Glomerular visceral epithelial cell (primary cell): ENCODE measurements at regions not wholly inside any gene's neighbourhood (a gene's known extent, or its start where the extent isn't known, plus 50 kb on each side); places are given as distances from the start of the nearest gene placed in this dataset.

Experiments
- DNase-seq: peaks from one replicate; pipeline ENCODE4 v3.0.0-alpha.2; 2016; ENCODE audit errors: extremely low spot score

DNA sequence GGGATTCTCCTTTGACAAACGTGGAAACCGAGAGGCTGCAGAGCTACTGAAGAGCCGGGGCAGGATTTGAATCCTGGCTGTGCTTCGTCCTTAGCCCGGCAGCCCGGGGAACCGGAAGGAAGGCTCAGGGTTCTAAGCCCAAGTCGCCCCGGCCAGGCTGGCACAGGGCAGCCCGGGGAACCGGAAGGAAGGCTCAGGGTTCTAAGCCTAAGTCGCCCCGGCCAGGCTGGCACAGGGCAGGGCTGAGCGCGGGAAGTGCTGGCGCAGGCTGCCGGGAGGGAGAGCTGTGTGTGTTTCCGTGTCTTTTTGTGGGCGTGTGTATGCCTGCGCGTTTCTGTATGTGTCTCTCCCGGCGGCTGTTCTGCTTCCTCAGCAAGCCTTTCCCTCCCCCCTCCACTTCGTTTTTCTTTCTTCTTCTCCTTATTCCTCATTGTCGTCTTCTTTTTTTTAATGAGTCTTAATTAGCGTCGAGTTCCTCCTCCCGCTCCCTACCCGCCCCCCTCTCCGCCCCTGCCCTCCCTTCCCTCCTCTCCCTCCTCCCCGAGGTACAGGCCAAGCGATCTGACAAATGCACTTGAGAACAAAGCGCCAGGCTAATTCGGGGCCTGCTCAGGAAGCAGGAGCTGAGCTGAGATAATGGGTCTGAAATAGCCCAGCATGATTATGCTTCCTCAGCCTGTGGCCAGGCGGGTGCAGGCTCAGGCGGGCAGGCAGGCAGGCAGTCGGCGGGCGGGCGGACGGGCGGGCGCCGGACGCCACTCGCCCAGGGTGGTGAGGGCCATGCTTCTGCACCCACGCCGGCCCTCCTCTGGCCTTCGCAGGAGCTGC is 65.9 kb downstream of the EFNB1 start:
- peak; percentile 36 for DNase-seq

DNA sequence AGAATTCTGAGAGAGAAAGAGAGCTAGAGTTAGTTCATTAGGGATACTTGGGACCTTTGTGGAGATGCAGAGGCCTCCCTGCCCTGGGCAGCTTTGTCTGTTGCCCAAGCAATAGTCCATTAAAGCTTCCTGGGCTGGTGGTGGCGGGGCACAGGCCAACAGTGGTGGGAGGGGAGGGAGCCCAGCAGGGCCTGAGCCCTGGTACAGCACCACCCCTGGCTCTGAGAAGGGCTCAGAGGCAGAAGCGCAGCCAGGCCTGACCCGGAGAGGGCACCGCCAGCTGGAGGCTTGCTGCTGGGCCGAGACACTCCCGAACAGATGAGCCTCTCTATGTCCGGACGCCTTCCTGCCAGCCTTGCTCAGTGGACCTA is 65.3 kb downstream of the EFNB1 start:
- peak; percentile 8 for DNase-seq

DNA sequence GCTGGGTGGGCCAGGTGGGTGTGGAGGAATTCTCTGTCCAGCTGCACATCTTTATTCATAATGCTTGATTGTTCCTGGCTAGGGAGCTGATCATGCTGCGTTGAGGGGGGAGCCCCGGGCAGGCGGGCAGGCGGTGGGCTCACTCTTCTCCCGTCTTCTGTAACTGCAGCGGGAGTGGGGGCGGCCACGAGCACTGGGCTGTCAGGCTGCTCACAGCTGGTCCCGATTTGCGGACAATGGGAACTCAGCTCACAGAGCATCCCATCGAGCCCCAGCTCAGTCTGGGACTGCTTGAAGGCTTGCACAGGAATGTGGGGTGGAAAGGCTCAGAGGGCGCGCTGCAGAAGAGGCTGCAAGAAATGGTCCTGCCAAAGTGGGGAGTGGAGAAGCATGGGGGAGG is 63.8 kb downstream of the EFNB1 start:
- DNase-seq: no peak

- no peak for DNase-seq
Measured at GRCh38 chrX:68892134-68892533, 63.3 kb downstream of the EFNB1 start.
